ENCODE measurements at regions not wholly inside any gene's neighbourhood (a gene's known extent, or its start where the extent isn't known, plus 50 kb on each side); places are given as distances from the start of the nearest gene placed in this dataset. TPM values are rescaled to one million over a fixed set of nuclear protein-coding genes. Genes with fewer than 3 reads are reported as not detected.

- TF ChIP-seq, protein P1, sequence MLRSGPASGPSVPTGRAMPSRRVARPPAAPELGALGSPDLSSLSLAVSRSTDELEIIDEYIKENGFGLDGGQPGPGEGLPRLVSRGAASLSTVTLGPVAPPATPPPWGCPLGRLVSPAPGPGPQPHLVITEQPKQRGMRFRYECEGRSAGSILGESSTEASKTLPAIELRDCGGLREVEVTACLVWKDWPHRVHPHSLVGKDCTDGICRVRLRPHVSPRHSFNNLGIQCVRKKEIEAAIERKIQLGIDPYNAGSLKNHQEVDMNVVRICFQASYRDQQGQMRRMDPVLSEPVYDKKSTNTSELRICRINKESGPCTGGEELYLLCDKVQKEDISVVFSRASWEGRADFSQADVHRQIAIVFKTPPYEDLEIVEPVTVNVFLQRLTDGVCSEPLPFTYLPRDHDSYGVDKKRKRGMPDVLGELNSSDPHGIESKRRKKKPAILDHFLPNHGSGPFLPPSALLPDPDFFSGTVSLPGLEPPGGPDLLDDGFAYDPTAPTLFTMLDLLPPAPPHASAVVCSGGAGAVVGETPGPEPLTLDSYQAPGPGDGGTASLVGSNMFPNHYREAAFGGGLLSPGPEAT (IDR thresholded peaks at IDR 0.05; ENCODE audit: low read depth), result no peak
- TF ChIP-seq, protein P2, sequence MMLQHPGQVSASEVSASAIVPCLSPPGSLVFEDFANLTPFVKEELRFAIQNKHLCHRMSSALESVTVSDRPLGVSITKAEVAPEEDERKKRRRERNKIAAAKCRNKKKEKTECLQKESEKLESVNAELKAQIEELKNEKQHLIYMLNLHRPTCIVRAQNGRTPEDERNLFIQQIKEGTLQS (IDR thresholded peaks at IDR 0.05; ENCODE audit: borderline replicate concordance, extremely low read depth, low read depth, low read length), result no peak
- TF ChIP-seq RUNX3 (IDR thresholded peaks at IDR 0.05; ENCODE audit: low read length), result no peak
- no peak for FAIRE-seq
- Histone ChIP-seq H3K27me3 (replicated peaks in 1 of 2; ENCODE audit: control insufficient read depth in 2 of 2, insufficient read depth in 2 of 2, low read length in 1 of 2) (no peaks in the 10 kb centered on the region), H3K27ac (ENCODE audit: control insufficient read depth, insufficient read depth) (no peak overlapping the region), H2AFZ (ENCODE audit: control insufficient read depth, low read depth, low read length) (no peak overlapping the region), H3K4me1 (ENCODE audit: control insufficient read depth, insufficient read depth, low read length) (no peaks in the 10 kb centered on the region), H3K36me3 (ENCODE audit: control insufficient read depth in 2 of 2, insufficient read depth in 2 of 2, low read length in 1 of 2) (no peaks in the 10 kb centered on the region), H3K9ac (ENCODE audit: control insufficient read depth, insufficient read depth, low read length) (no peak overlapping the region), H3K9me3 (replicated peaks; ENCODE audit: control insufficient read depth, insufficient read depth, low read length) (no peaks in the 10 kb centered on the region), H4K20me1 (ENCODE audit: control insufficient read depth, insufficient read depth) (no peaks in the 10 kb centered on the region), H3K4me2 (ENCODE audit: control insufficient read depth, insufficient read depth) (no peak overlapping the region), H3K79me2 (ENCODE audit: control insufficient read depth, insufficient read depth, low read length) (no peaks in the 10 kb centered on the region), H3K4me3 (no peak overlapping the region)
- intact Hi-C loops (cut with micrococcal nuclease; ENCODE audit: unreplicated experiment) (no loop called here), in situ Hi-C loops (cut with MboI) (no loop called here)
- RAD21 ChIA-PET (ENCODE audit: unreplicated experiment), result no interaction called here
- SMC1A ChIA-PET (ENCODE audit: uncharacterized antibody, unreplicated experiment), result no interaction called here
- no TSS peak for BruUV-seq (replicated peaks)
- CTCF ChIA-PET, result no interaction called here
- ATAC-seq, result no peak
- no peak for DNase-seq (ENCODE audit: low read depth, low spot score)
- POLR2A ChIA-PET, result no interaction called here
Measured at GRCh38 chr4:61149278-61149677, 50.8 kb upstream of the ADGRL3 start.

Small RNAs in the stretch of these regions (microRNA-seq; reads per million reads assigned to microRNA genes)
- gene MIR548AG1, result not detected

Small RNAs in the stretch of these regions (small RNA-seq; reads per million reads assigned to genes)
- gene MIR548AG1 (not detected), gene RF00019 (not detected), gene RNU6-1325P (not detected)

Data from GM12878 (cell line).